T-helper 2 cell treated with Interferon-gamma antibody and Interleukin-4, amounts not matched to agents 5 μg/mL and 100 μg/mL, for 36 hours (primary cell): ENCODE measurements at regions not wholly inside any gene's neighbourhood (a gene's known extent, or its start where the extent isn't known, plus 50 kb on each side); places are given as distances from the start of the nearest gene placed in this dataset.

Experiments
- DNase-seq: peaks from one replicate; pipeline ENCODE4 v3.0.0; 2021; ENCODE audit warnings: low spot score
- H3K27ac Mint-ChIP-seq: one replicate; pipeline ENCODE4 v1.8.0; 2021; ENCODE audit warnings: mild to moderate bottlenecking, mixed read lengths
- H3K27me3 Mint-ChIP-seq: one replicate; pipeline ENCODE4 v1.8.0; 2021; ENCODE audit warnings: low read depth, mixed read lengths
- H3K36me3 Mint-ChIP-seq: one replicate; pipeline ENCODE4 v1.8.0; 2021; ENCODE audit warnings: low read depth, mixed read lengths
- H3K4me1 Mint-ChIP-seq: one replicate; pipeline ENCODE4 v1.8.0; 2021; ENCODE audit warnings: low read depth, mixed read lengths
- H3K4me3 Mint-ChIP-seq: one replicate; pipeline ENCODE4 v1.8.0; 2022; ENCODE audit warnings: mild to moderate bottlenecking, moderate library complexity, mixed read lengths
- H3K9me3 Mint-ChIP-seq: one replicate; pipeline ENCODE4 v1.8.0; 2021; ENCODE audit warnings: mixed read lengths

DNA sequence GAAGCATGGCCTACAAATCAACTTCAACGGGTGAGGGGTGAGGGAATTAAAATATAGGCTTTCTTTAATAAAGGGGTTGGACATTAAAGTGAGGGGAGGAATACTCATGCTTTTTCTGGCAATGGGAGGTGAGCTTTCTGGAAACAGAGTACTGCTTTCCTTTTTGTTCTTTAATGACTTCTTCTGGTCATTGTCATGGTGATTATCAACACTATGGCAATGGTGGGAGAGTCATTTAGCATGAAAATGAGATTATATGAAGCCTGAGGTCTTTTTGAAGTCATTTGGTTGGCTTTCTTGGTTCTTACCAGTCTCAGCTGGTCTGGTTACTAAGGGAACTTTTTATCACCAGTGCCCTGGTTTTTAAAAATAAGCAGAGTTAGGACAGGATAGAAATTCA, 475.8 kb upstream of the LRRC4C start:
- H3K9me3 Mint-ChIP-seq, result peaks cover 58% of the 10 kb centered on the region
- no peak overlapping the region for H3K27ac Mint-ChIP-seq
- no peak for DNase-seq
- no peaks in the 10 kb centered on the region for H3K27me3 Mint-ChIP-seq
- H3K4me3 Mint-ChIP-seq, result no peak overlapping the region
- no peaks in the 10 kb centered on the region for H3K36me3 Mint-ChIP-seq
- no peaks in the 10 kb centered on the region for H3K4me1 Mint-ChIP-seq

DNA sequence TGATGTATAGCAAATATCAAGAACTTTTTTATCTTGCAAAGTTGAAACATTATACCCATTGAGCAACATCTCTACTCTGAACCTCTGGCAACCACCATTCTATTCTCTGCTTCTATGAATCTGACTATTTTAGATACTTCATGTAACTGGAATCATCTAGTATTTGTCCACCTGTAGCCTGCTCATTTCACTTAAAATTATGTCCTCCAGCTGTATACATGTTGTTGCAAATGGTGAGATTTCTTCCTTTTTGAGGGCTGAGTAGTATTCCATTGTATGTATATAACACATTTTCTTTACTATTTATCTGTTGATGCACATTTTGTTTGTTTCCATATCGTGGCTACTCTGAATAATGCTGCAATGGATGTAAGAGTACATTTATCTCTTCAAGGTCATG, 476.3 kb upstream of the LRRC4C start:
- Mint-ChIP-seq H3K4me3 (no peak overlapping the region), H3K9me3 (peaks cover 57% of the 10 kb centered on the region), H3K27ac (no peak overlapping the region), H3K4me1 (no peaks in the 10 kb centered on the region), H3K36me3 (no peaks in the 10 kb centered on the region), H3K27me3 (no peaks in the 10 kb centered on the region)
- DNase-seq, result no peak

DNA sequence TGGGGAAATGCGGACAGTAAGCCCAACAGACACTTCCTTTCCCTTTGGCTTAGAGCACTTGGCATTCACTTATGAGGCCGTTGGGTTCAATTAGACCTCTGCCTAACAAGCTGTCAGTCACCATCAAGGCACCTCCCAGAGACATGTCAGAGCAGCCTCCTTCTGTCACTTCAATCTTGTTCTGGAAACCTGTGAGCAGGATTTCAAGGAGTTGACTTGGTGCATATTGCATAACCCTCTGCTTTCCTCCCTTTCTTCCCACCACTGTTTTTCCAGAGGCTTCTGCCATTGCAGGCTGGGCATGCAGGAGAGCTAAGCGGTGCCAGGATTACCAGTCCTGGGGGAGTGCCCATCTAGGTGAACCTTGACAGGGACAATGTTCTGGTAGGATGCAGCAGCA, 484.2 kb upstream of the LRRC4C start:
- Mint-ChIP-seq H3K36me3 (no peaks in the 10 kb centered on the region), H3K9me3 (peaks cover 38% of the 10 kb centered on the region), H3K27ac (no peak overlapping the region), H3K4me3 (no peak overlapping the region), H3K4me1 (no peaks in the 10 kb centered on the region), H3K27me3 (no peaks in the 10 kb centered on the region)
- DNase-seq, result no peak

DNA sequence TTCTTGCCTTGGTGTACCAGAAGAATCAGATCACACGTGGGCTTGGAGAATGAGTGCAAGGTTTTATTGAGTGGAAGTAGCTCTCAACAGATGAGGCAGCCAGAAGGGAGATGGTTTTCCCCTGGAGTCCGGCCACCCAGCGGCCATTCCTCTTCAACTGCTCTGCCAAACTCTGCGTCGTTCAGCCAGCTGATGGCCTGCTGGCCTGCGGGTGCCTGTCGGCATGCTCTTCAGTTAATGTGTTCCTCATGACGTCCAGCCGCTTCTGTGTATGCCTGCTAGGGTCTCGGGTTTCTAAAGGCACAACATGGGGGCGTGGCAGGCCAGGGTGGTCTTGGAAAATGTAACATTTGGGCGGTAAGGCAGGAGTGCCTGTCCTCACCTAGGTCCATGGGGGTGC, 487.9 kb upstream of the LRRC4C start:
- Mint-ChIP-seq H3K27ac (no peak overlapping the region), H3K27me3 (no peaks in the 10 kb centered on the region), H3K4me3 (no peak overlapping the region), H3K4me1 (no peaks in the 10 kb centered on the region), H3K9me3 (peaks cover 37% of the 10 kb centered on the region), H3K36me3 (no peaks in the 10 kb centered on the region)
- DNase-seq, result no peak

DNA sequence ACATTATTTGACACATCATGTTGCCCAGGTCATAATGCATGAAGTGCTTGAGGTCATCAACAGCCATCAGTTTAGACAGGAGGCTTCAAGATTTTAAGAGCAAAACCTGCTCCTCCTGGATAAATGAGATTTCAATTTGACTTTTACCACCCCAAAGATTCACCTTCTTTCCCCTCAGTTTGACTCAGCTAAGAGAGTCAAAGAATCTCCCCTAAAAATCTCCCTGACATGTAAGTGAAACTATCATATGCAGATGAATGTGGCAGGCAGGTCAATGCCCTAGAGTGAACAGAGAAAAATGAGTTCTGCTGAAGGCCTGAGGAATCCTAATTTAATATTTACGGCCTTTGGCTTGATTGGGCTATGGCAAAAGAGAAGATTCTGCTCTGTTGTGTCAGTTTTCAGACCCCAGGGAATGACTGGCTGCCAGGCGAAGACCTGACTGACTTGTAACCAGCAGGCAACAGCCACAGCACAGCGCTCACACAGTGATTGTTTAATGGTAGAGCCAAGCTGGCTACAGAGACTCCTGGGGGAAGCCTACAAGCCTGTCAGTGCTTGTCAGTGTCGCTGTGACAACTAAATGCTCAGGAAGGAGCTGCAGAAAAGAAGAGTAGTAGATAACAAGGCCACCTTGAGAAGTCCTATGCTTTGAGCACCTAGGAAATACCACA, 491.2 kb upstream of the LRRC4C start:
- H3K9me3 Mint-ChIP-seq, result peaks cover 57% of the 10 kb centered on the region
- H3K27ac Mint-ChIP-seq, result no peak overlapping the region
- H3K36me3 Mint-ChIP-seq, result no peaks in the 10 kb centered on the region
- no peak for DNase-seq
- no peaks in the 10 kb centered on the region for H3K4me1 Mint-ChIP-seq
- no peaks in the 10 kb centered on the region for H3K27me3 Mint-ChIP-seq
- no peak overlapping the region for H3K4me3 Mint-ChIP-seq

DNA sequence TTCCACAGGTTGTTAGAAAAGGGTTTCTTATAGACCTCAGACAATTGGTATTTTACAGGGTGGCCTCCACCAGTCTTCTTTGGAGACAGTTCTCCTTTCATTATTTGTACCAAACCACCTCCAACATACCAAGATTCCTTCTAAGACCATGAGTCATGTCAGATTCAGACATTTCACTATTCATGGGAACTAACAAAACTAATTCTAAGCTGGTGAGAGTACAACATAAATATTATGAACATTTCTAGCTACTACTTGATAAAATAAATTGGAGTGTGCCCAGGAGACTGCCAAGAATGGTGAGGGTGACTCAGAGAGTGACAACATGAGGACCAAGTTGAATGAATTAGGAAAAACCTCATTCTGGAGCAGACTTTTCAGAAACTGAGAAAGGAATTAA, 494.6 kb upstream of the LRRC4C start:
- Mint-ChIP-seq H3K4me3 (no peak overlapping the region), H3K9me3 (peaks cover 67% of the 10 kb centered on the region), H3K4me1 (no peaks in the 10 kb centered on the region), H3K27me3 (no peaks in the 10 kb centered on the region), H3K36me3 (no peaks in the 10 kb centered on the region), H3K27ac (no peak overlapping the region)
- no peak for DNase-seq

DNA sequence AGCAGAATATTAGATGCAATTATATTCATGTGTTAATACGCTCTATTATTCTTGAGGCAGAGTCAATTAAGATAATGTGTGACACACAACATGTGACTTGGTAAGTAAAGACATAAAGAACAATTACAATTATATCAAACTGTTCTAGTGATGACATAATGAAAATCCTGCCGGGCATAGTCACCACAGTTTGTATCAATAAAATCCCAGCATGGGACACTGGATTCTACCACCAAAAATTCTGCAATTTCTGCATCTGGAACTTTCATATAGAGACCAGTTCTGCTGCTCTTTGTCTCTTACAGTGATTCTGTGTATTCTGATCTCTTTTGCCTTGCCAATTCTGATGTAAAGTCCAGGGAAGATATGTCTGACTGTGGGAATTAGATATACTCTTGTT, 495.6 kb upstream of the LRRC4C start:
- H3K4me1 Mint-ChIP-seq, result no peaks in the 10 kb centered on the region
- DNase-seq, result no peak
- H3K36me3 Mint-ChIP-seq, result no peaks in the 10 kb centered on the region

DNA sequence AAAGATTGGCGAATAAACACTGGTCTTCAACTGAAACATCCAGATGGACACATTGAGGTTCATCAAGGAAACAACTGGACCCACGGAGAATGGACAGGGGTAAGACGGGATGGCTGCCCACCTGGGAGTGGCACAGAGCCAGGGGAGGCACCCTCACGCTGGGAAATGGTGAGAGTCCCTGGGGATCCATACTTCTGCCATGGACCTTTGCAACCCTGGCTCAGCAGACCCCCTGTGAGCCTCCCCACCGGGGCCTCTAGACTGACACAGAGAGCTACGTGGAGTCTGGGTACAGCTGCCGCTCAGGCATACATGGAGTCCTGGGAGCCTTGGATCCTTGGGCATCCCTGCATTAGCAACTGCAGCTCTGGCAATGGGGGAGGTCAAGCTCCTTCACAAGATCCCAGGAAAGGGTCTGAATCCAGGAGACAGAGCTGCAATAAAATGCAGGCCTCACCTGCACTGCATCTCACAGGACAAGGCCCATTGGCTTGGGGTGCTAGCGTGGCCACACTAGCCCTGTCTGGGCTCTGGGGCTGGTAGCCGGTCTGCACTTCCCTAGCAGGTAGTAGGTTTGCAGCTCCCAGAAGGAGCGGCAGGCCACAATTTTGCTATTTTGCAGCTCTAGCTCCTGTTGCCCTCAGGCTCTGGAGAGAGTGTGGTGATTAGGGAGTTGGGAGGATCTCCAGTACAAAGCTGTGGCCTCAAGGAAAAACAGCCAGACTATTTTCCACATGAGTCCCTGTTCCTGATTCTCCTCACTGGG, 496.4 kb upstream of the LRRC4C start:
- DNase-seq, result no peak
- Mint-ChIP-seq H3K4me1 (no peaks in the 10 kb centered on the region), H3K27ac (no peak overlapping the region), H3K4me3 (no peak overlapping the region), H3K27me3 (no peaks in the 10 kb centered on the region), H3K36me3 (no peaks in the 10 kb centered on the region), H3K9me3 (peaks cover 69% of the 10 kb centered on the region)

More for the DNA sequence above, 495.6 kb upstream of the LRRC4C start:
- no peak overlapping the region for H3K27ac Mint-ChIP-seq
- H3K4me3 Mint-ChIP-seq, result no peak overlapping the region
- peaks cover 67% of the 10 kb centered on the region for H3K9me3 Mint-ChIP-seq
- no peaks in the 10 kb centered on the region for H3K27me3 Mint-ChIP-seq

DNA sequence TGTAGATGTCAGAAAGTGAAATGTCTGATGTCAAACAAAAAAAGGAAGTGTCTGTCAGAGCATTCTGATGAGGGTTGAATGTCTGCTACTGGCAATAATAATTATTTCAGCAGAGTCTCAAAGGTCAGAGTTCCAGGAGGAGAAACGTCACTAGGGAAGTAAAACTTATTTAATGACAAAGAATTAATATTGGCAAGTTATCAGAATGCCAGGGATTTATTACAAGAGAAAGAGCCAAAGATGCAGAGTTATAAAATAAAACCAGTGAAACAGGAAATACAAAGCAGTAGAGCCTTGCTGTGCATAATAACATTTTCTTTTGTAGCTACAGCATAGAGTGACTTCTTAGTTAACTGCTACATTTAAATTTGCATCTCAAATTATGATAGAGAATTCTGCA, 504.0 kb upstream of the LRRC4C start:
- no peaks in the 10 kb centered on the region for H3K36me3 Mint-ChIP-seq
- no peaks in the 10 kb centered on the region for H3K27me3 Mint-ChIP-seq
- H3K4me1 Mint-ChIP-seq, result no peaks in the 10 kb centered on the region

DNA sequence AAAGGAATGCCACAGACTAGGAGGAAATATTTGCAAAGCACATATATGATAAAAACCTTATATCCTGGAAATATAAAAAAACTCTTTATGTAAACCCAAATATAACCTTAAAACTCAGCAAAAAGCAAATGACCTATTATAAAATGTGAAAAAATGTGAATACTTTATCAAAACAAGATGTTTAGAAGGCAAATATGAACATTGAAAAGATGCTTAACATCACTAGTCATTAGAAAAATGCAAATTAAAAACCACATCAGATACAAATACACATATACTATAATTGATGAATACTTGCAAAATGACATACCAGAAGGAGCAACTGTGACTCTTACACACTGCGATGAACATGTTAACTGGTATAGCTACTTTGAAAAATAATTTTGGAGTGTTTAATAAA, 511.2 kb upstream of the LRRC4C start:
- Mint-ChIP-seq H3K4me1 (no peaks in the 10 kb centered on the region), H3K9me3 (peaks cover 36% of the 10 kb centered on the region), H3K27ac (no peak overlapping the region), H3K27me3 (no peaks in the 10 kb centered on the region), H3K36me3 (no peaks in the 10 kb centered on the region), H3K4me3 (no peak overlapping the region)
- DNase-seq, result no peak

More for the DNA sequence above, 504.0 kb upstream of the LRRC4C start:
- no peak overlapping the region for H3K27ac Mint-ChIP-seq
- H3K9me3 Mint-ChIP-seq, result peaks cover 48% of the 10 kb centered on the region
- no peak overlapping the region for H3K4me3 Mint-ChIP-seq
- DNase-seq, result no peak

DNA sequence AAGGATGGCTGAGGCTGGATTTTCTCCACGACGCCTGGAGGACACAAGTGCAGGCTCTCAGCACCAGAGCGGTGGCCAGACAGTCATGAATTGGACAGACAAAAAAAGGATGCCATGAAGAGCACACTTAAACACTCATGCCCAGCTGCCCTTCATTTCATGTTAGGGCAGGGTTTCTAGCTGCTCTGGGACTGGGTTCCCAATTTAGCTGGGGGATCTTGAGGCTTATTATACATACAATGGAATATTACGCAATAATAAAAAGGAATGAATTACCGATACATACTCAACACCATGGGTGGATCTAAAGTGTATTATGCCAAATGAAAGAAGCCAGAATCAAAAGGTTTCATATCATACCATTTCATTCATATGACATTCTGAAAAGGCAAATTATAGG, 512.1 kb upstream of the LRRC4C start:
- Mint-ChIP-seq H3K27me3 (no peaks in the 10 kb centered on the region), H3K4me3 (no peak overlapping the region), H3K9me3 (peaks cover 31% of the 10 kb centered on the region), H3K27ac (no peak overlapping the region), H3K36me3 (no peaks in the 10 kb centered on the region), H3K4me1 (no peaks in the 10 kb centered on the region)
- no peak for DNase-seq

DNA sequence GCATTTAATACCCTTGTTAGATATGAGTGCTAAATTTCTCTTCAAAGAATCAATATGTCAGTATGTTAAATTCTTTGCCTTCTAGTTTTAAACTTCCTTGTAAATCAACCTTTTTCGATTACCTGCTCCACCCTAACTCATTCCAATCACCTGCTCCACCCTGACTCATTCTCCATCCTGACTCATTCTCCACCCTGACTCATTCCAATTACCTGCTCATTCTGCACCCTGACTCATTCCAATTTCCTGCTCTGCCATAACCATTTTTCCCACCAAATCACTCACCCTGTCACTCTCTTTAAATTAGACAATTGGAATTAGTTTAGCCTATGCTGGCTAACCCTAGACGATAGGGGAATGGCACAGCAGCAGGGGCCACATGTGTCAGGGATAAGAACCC, 519.5 kb upstream of the LRRC4C start:
- DNase-seq, result no peak
- peaks cover 31% of the 10 kb centered on the region for H3K9me3 Mint-ChIP-seq
- no peaks in the 10 kb centered on the region for H3K27me3 Mint-ChIP-seq
- no peaks in the 10 kb centered on the region for H3K36me3 Mint-ChIP-seq
- H3K4me1 Mint-ChIP-seq, result no peaks in the 10 kb centered on the region
- no peak overlapping the region for H3K4me3 Mint-ChIP-seq
- H3K27ac Mint-ChIP-seq, result no peak overlapping the region

DNA sequence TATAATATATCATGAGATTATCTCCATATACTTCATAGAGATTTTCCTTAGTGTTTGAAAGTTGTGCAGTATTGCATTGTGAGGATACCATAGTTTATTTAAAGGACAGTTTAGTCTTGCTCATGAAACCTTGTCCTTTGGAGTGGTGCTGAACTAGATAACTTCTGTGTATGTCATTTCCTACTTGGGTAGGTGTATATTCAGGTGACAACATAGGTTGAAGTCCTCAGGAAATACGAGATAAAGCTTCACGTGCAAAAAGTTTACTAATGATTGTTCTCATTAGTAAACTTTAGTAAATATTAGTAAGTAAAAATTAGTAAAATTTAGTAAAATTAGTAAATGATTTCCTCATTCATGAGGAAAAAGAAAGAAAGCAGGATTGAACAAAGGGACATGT, 521.3 kb upstream of the LRRC4C start:
- Mint-ChIP-seq H3K4me1 (no peaks in the 10 kb centered on the region), H3K9me3 (peaks cover 30% of the 10 kb centered on the region), H3K27me3 (no peaks in the 10 kb centered on the region), H3K4me3 (no peak overlapping the region), H3K27ac (no peak overlapping the region), H3K36me3 (no peaks in the 10 kb centered on the region)
- no peak for DNase-seq

DNA sequence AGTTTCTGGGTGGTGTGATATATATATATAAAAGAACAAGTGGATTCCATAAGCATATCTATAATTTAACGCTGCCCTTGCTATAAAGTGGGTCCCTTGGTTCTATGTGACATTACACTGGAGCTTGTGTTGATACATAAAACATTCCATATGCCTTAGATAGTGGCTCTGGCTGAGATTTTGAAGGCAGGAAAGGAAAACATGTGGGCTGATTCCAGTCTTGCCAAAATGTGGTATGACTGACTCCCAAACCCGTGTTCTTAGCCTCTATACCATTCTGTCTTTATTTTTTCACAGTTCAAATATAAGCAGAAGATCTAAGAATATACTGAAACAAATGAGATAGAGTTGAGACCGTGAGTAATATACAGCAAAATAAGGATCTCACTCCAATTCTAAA, 522.8 kb upstream of the LRRC4C start:
- H3K9me3 Mint-ChIP-seq, result peaks cover 28% of the 10 kb centered on the region
- H3K36me3 Mint-ChIP-seq, result no peaks in the 10 kb centered on the region
- no peak overlapping the region for H3K27ac Mint-ChIP-seq
- DNase-seq, result no peak
- H3K27me3 Mint-ChIP-seq, result no peaks in the 10 kb centered on the region
- H3K4me3 Mint-ChIP-seq, result no peak overlapping the region
- no peaks in the 10 kb centered on the region for H3K4me1 Mint-ChIP-seq

DNA sequence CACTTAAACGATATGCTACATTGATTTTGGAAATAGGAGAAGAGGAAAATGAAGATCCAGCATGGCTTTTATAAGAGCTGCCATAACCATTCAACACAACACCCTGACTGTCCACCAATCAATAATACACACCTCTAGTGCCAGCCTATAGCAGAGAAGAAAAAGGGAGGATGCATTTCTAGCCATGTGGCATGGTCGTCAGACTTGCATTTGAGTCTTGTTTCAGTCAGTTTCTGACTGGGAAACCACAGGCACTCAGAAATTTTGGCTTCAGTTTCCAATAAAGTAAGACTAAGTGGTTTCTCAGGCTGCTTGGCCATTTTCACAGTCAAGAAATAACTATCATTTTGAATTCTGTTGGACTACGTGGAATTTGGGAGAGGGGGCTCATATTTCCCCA, 523.5 kb upstream of the LRRC4C start:
- Mint-ChIP-seq H3K4me3 (no peak overlapping the region), H3K27me3 (no peaks in the 10 kb centered on the region), H3K27ac (no peak overlapping the region), H3K9me3 (peaks cover 24% of the 10 kb centered on the region), H3K4me1 (no peaks in the 10 kb centered on the region), H3K36me3 (no peaks in the 10 kb centered on the region)
- DNase-seq, result no peak
